Small intestine (tissue), 7 donors: ENCODE measurements at regions not wholly inside any gene's neighbourhood (a gene's known extent, or its start where the extent isn't known, plus 50 kb on each side); places are given as distances from the start of the nearest gene placed in this dataset.

ENCODE experiments used
- DNase-seq, 2 donors: peaks; one replicate each; pipeline versions ENCODE4 v3.0.0 to v3.0.0-alpha.2; 2013
- FAIRE-seq: peaks from 2 replicates; lab custom pipeline; 2012; peaks lifted over from hg19 to GRCh38; lab: Jason Lieb, UNC
- H3K27ac ChIP-seq, 3 donors: one replicate each; pipeline ENCODE4 v1.5.1; 2013; ENCODE audit warnings: low read length in 2 of 3, mild to moderate bottlenecking in 2 of 3, control low read depth in 1 of 3, inconsistent platforms in 1 of 3, low read depth in 1 of 3, moderate library complexity in 1 of 3
- H3K27me3 ChIP-seq, 3 donors: one replicate each; pipeline ENCODE4 v1.6.1; 2013; ENCODE audit warnings: low read length in 3 of 3, inconsistent platforms in 1 of 3; ENCODE audit not compliant: control insufficient read depth in 3 of 3, insufficient read depth in 3 of 3
- H3K36me3 ChIP-seq, 3 donors: one replicate each; pipeline ENCODE4 v1.6.1; 2013; ENCODE audit warnings: low read length in 3 of 3, inconsistent platforms in 1 of 3, low read depth in 1 of 3, mild to moderate bottlenecking in 1 of 3, moderate library complexity in 1 of 3; ENCODE audit not compliant: control insufficient read depth in 3 of 3, insufficient read depth in 2 of 3
- H3K4me1 ChIP-seq, 3 donors: one replicate each; pipeline ENCODE4 v1.6.1; 2013; ENCODE audit warnings: low read length in 2 of 3, inconsistent platforms in 1 of 3, low read depth in 1 of 3, mild to moderate bottlenecking in 1 of 3, moderate library complexity in 1 of 3; ENCODE audit not compliant: control insufficient read depth in 3 of 3, insufficient read depth in 2 of 3
- H3K4me3 ChIP-seq, 3 donors: one replicate each; pipeline ENCODE4 v1.5.1; 2013; ENCODE audit warnings: low read length in 3 of 3, control low read depth in 1 of 3, inconsistent platforms in 1 of 3, low read depth in 1 of 3, mild to moderate bottlenecking in 1 of 3, moderate library complexity in 1 of 3
- H3K9me3 ChIP-seq, 2 donors: one replicate each; pipeline ENCODE4 v1.6.1; 2013; ENCODE audit warnings: low read depth in 1 of 2, low read length in 1 of 2; ENCODE audit not compliant: control insufficient read depth in 2 of 2, insufficient read depth in 1 of 2
- WGBS, 3 donors: extraction: QIAGEN DNeasy Blood & Tissue Kit; methylation state at CpG; one replicate each; pipeline ENCODE4 v1.1.7; 2013; 5-methylcytosine and 5-hydroxymethylcytosine counted together
- donor health status: healthy with polysubstance abuse.
- donor health status: control.
- donor health status: control.
- donor health status: Bipolar disorder and iron deficiency.
- donor health status: healthy.

GRCh38 chr2:219733106-219733505 is 105.7 kb downstream of the SLC4A3 start:
- H3K27me3 ChIP-seq = peaks cover 0 to 6% (median 0%) of the 10 kb centered on the region in 3 donors
- H3K36me3 ChIP-seq = no peaks in the 10 kb centered on the region
- no peaks in the 10 kb centered on the region for H3K9me3 ChIP-seq
- WGBS, 3 donors = 44 to 70% (median 54%) methylated on average over 2 of the region's 2 CpGs
- DNase-seq = no peak
- no peak overlapping the region for H3K27ac ChIP-seq
- no peaks in the 10 kb centered on the region for H3K4me1 ChIP-seq
- H3K4me3 ChIP-seq = no peak overlapping the region
- no peak for FAIRE-seq

GRCh38 chr2:219733746-219734145 is 106.3 kb downstream of the SLC4A3 start:
- no peak for FAIRE-seq

GRCh38 chr2:219736209-219736608 is 108.8 kb downstream of the SLC4A3 start:
- no peak overlapping the region for H3K4me3 ChIP-seq
- peaks cover 0 to 3% (median 0%) of the 10 kb centered on the region in 3 donors for H3K27me3 ChIP-seq
- FAIRE-seq (no peak), DNase-seq (peak; percentile 48 to 67)
- H3K4me1 ChIP-seq = no peaks in the 10 kb centered on the region
- H3K9me3 ChIP-seq = no peaks in the 10 kb centered on the region
- H3K27ac ChIP-seq = no peak overlapping the region
- no peaks in the 10 kb centered on the region for H3K36me3 ChIP-seq
- WGBS, 3 donors = 6 to 11% (median 9%) methylated on average over 3 of the region's 3 CpGs

More at GRCh38 chr2:219733746-219734145, 106.3 kb downstream of the SLC4A3 start:
- Histone ChIP-seq H3K4me3 (no peak overlapping the region), H3K36me3 (no peaks in the 10 kb centered on the region), H3K27ac (no peak overlapping the region), H3K9me3 (no peaks in the 10 kb centered on the region), H3K4me1 (no peaks in the 10 kb centered on the region), H3K27me3 (peaks cover 0 to 3% (median 0%) of the 10 kb centered on the region in 3 donors)
- 43 to 71% (median 53%) methylated on average over 2 of the region's 2 CpGs for WGBS, 3 donors
- no peak for DNase-seq

- Histone ChIP-seq H3K36me3 (no peaks in the 10 kb centered on the region), H3K9me3 (no peaks in the 10 kb centered on the region), H3K27me3 (peaks cover 0 to 3% (median 0%) of the 10 kb centered on the region in 3 donors), H3K27ac (no peak overlapping the region), H3K4me1 (no peaks in the 10 kb centered on the region), H3K4me3 (no peak overlapping the region)
- peak in 1 of 2 donors; percentile 9 for DNase-seq
- no peak for FAIRE-seq
- 54 to 66% (median 59%) methylated on average over 4 of the region's 4 CpGs for WGBS, 3 donors
Measured at GRCh38 chr2:219737270-219737691, 109.9 kb downstream of the SLC4A3 start.

GRCh38 chr2:219739066-219739465 is 111.6 kb downstream of the SLC4A3 start:
- Histone ChIP-seq H3K4me3 (no peak overlapping the region), H3K27me3 (peaks cover 0 to 8% (median 0%) of the 10 kb centered on the region in 3 donors), H3K4me1 (no peaks in the 10 kb centered on the region), H3K9me3 (no peaks in the 10 kb centered on the region), H3K36me3 (no peaks in the 10 kb centered on the region), H3K27ac (no peak overlapping the region)
- DNase-seq (no peak), FAIRE-seq (no peak)
- 61 to 63% (median 62%) methylated on average over 4 of the region's 4 CpGs for WGBS, 3 donors

- Histone ChIP-seq H3K36me3 (no peaks in the 10 kb centered on the region), H3K27ac (no peak overlapping the region), H3K4me3 (no peak overlapping the region), H3K9me3 (no peaks in the 10 kb centered on the region), H3K27me3 (peaks cover 0 to 8% (median 0%) of the 10 kb centered on the region in 3 donors), H3K4me1 (no peaks in the 10 kb centered on the region)
- 79 to 88% (median 83%) methylated on average over 13 of the region's 13 CpGs for WGBS, 3 donors
- DNase-seq = no peak
- no peak for FAIRE-seq
Measured at GRCh38 chr2:219739866-219740440, 112.5 kb downstream of the SLC4A3 start.

GRCh38 chr2:219743548-219743947 is 116.1 kb downstream of the SLC4A3 start:
- Histone ChIP-seq H3K4me3 (no peak overlapping the region), H3K36me3 (no peaks in the 10 kb centered on the region), H3K27me3 (peaks cover 0 to 5% (median 2%) of the 10 kb centered on the region in 3 donors), H3K4me1 (no peaks in the 10 kb centered on the region), H3K9me3 (no peaks in the 10 kb centered on the region), H3K27ac (no peak overlapping the region)
- WGBS, 3 donors = 70 to 73% (median 71%) methylated on average over 1 of the region's 1 CpG
- DNase-seq (no peak), FAIRE-seq (no peak)

- H3K4me1 ChIP-seq = no peaks in the 10 kb centered on the region
Measured at GRCh38 chr2:219744066-219744465, 116.6 kb downstream of the SLC4A3 start.

GRCh38 chr2:219744600-219744999 is 117.2 kb downstream of the SLC4A3 start:
- H3K36me3 ChIP-seq = no peaks in the 10 kb centered on the region
- no peak overlapping the region for H3K4me3 ChIP-seq
- no peak for DNase-seq
- no peak overlapping the region for H3K27ac ChIP-seq
- WGBS, 3 donors = 61 to 73% (median 64%) methylated on average over 4 of the region's 4 CpGs
- FAIRE-seq = no peak
- peaks cover 0 to 4% of the 10 kb centered on the region in 2 donors for H3K9me3 ChIP-seq
- no peaks in the 10 kb centered on the region for H3K4me1 ChIP-seq
- peaks cover 0 to 5% (median 2%) of the 10 kb centered on the region in 3 donors for H3K27me3 ChIP-seq

More at GRCh38 chr2:219744066-219744465, 116.6 kb downstream of the SLC4A3 start:
- FAIRE-seq (no peak), DNase-seq (no peak)
- Histone ChIP-seq H3K27ac (no peak overlapping the region), H3K9me3 (no peaks in the 10 kb centered on the region), H3K27me3 (peaks cover 0 to 5% (median 2%) of the 10 kb centered on the region in 3 donors), H3K36me3 (no peaks in the 10 kb centered on the region), H3K4me3 (no peak overlapping the region)
- WGBS, 3 donors = 74 to 78% (median 75%) methylated on average over 2 of the region's 2 CpGs
